Hindlimb muscle (tissue), 1 donor: ENCODE measurements at regions not wholly inside any gene's neighbourhood (a gene's known extent, or its start where the extent isn't known, plus 50 kb on each side); places are given as distances from the start of the nearest gene placed in this dataset.

ENCODE experiments used
- DNase-seq: peaks from one replicate; pipeline ENCODE4 v3.0.0-alpha.2; 2013

DNA sequence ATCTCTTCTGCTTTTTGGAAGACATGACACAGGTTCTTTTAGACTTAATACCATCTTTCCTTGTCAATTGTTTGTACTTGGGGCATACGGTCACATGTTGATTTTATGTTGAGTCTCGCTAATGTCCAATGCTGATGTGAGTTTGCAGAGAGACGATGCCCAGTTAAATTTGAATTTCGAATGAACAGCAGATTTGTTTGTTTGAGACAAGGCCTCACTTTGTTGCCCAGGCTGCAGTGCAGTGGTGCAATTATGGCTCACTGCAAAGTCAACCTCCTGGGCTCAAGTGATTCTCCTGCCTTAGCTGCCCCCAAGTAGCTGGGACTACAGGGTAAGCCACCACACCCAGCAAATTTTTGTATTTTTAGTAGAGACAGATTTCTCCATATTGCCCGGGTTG lies 473.5 kb downstream of the RIT2 start:
- no peak for DNase-seq

DNA sequence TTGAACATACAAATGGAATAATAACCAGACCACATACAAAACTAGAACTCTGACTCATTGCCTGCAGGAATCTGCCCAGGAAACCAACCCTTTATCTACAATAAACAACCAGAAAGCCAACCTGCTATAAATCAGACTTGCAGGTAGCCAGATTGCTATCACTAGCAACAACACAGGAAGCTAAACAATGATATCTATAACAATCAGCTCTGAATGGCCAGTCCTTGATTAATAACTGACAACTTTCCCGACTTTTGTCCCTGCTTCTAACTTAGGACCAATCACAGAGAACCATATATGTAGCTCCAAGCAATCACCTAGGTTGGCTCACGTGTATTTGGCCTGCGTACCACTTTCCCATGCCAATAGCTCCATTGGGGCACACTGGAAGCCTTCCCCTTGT lies 470.8 kb downstream of the RIT2 start:
- no peak for DNase-seq

DNA sequence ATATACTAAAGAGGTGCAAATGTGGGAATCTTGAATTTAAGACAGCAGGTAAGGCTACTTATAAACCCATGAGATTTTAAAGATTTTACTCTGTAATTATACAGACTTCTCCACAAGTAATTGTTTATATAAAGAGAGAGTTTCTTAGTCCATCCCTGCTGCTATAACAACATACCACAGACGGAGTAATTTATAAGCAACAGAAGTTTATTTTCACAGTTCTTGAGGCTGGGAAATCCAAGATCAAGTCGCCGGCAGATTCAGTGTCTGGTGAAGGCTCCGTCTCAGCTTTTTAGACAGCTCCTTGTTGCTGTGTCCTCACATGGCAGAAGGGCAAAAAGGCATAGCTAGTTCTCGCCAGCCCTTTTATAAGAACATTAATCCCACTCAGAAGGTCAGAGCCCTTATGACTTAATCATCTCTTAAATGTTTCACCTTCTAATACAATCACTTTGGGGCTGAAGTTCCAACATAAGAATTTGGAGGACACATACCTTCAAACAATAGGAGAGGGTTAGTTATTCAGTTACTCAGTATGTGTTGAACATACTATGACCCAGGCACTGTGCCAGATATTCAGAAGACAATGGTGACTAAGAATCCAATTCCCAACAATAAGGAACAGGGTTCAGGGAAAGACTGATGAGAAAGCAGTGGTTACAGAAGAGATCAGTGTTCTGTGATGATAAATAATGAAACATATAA lies 466.0 kb downstream of the RIT2 start:
- no peak for DNase-seq

DNA sequence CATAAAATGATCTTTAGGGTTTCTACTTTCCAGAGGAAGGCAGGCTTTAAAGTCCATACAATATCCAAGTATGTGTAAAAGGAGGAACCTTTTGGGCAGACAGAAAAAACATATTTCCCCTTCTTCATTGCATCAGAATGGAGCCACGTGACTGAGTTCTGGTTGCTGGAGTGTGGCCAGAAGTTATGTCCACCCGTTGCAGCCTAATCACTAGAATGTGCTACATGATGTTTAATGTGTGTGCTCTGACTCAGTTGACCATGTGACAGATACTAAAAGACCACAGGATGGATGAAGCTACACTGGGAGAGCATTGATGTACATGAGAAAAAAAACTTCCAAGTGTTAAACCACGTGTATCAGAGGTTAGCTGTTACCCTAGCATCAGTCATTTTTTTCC lies 460.9 kb downstream of the RIT2 start:
- no peak for DNase-seq

DNA sequence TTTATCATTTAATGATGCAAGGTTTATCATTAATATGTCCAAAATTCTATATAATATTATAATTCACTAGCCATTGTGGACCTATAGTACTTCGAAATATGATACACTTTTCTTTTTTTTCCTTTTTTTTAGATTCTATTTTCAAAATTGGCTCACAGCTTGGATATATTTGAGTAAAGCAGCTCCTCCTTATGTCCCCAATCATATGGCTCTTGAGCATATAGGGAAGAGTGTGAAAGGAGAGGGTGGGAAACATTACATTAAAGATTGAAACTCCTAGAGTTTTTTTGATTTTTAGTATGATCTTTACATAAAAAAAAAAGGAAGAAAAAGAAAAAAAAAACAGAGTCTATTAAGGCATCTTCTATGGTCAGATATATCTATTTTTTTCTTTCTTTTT lies 457.9 kb downstream of the RIT2 start:
- no peak for DNase-seq

DNA sequence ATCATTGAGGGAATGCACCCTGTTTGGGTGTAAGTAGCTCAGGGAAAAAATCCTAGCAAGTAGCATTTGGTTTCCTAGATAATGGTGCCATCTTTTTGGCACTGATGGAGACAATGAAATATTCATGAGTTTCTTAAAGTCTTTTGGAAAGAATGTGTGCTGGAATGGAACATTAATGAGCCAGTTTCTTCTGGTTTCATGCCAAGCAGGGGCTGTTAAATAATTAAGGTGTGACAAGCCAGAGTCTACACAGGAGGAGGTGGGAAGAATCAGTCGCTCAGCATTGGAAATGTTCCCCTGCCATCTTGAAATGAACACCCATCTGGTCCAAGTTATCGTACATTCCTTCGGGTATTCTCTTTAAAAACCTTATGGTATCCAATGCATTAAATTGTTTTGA lies 457.3 kb downstream of the RIT2 start:
- DNase-seq = no peak

DNA sequence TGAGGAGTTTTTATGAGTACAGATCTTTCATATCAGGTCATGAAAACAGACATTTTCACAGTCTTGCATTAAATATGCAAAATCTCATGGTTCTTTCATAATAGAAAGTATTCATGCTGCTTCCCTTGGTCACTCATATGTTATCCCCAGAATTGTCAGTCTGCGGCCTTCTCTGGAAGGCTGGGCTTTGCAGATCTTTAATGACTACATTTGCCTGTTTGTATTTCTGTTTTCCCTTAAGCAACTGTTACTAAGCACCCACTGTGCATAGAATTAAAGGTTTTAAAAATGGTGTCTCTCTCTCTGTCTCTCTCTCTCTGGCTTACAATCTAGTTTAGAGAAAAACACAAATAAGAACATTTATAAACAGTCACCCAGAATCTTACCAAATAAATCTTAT lies 456.3 kb downstream of the RIT2 start:
- DNase-seq = no peak

DNA sequence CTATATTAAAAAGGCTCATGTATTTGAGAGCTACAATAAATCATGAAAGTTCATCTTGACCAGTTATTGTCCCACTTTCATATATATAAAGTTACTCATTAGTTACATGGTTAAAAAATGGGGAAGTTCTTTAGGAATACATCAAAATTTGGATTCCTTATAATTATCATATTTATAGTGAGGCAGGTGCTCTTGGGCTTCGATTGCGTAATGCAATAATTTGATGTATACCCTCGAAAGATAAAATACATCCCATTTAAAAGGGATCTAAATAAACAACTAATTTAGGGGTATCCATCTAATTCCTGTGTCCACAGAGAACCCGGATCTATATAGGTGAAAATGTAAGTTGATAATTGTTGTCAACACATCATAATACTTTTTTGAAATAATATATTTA lies 444.6 kb downstream of the RIT2 start:
- no peak for DNase-seq

DNA sequence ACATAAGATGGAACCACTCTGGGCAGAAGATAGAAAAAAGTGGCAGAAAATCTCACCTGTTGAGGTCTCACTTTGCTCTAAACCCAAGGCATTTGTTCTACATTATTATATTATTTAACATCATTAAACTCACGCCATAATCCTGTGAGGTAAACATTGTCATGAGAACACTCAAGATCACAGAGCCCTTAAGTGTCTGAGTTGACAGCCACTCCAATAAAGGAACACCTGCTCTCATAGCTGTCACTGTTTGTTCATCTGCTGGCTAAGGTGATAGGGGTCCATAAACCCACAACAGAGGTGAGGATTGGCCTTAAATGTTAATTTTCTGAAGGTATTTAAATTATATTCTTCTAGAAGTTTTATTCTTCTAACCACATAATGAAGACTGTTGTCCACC lies 439.7 kb downstream of the RIT2 start:
- DNase-seq = no peak

DNA sequence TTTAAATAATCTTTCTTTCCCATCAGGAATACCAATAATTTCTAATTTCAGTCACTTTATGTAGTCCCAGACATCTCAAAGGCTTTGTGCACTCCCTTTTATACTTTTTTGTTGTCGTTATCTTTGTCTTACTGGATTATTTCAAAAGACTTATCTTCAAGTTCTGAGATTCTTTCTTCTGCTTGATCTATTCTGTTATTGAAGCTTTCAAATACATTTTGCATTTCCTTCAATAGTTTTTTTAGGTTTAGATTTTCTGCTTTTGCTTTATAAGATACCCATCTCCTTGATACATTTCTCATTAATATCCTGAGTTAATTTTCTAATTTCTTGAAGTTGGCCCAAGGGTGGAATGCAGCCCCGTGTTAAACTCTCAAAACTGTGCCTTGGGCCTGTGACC lies 432.4 kb downstream of the RIT2 start:
- no peak for DNase-seq

DNA sequence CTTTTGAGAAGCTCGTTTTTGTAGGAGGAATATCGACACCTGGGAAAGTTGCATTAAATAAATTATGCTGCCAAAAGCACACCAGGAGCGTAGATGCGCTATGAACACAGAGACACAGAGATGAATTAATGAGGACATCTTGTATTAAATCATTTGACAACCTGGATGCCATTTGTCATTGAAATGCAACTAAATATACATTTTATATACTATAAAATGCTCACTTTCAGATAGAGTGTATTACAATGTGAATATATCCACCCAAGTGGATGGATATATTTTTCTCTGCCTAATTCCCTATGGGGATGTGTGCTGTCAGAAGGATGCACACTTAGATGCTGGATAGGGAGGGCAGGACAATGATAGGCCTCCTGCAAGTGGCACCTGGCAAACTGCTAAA lies 426.2 kb downstream of the RIT2 start:
- no peak for DNase-seq
